ENCODE measurements at regions not wholly inside any gene's neighbourhood (a gene's known extent, or its start where the extent isn't known, plus 50 kb on each side); places are given as distances from the start of the nearest gene placed in this dataset.

DNA sequence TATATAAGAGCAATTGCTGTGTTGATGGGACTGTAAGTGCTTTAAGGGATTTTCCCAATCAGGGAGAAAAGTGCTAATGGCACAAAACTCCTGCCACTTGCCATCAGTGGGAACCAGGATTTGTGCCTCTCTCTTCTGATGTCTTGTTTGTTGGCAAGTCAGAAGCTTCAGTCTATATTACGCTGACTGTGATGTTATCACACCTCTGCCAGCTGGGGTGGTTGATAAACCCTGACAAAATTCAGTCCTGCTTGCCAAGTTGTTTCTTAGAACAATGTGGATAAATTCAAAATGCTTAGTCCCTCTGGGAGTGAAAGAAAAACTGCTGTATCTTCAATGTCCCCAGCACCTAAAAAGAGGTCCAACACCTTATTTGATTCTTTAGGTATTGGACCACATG lies 161.4 kb upstream of the FBXL7 start:
- no peak for TF ChIP-seq EGR1 (IDR thresholded peaks at IDR 0.05)
- TF ChIP-seq REST (IDR thresholded peaks at IDR 0.05; ENCODE audit: low read depth), result no peak
- TF ChIP-seq TEAD4 (IDR thresholded peaks at IDR 0.05), result no peak
- TF ChIP-seq TCF12 (IDR thresholded peaks at IDR 0.05; ENCODE audit: low read depth), result no peak
- no peak for TF ChIP-seq EP300 (IDR thresholded peaks at IDR 0.05; ENCODE audit: borderline replicate concordance)
- no peak for TF ChIP-seq FOXM1 (IDR thresholded peaks at IDR 0.05; ENCODE audit: borderline replicate concordance, low read depth)
- no peak for TF ChIP-seq CEBPB (IDR thresholded peaks at IDR 0.05)
- no peak for TF ChIP-seq RAD21 (IDR thresholded peaks at IDR 0.05; ENCODE audit: low read depth)
- no peak for TF ChIP-seq CREB1 (IDR thresholded peaks at IDR 0.05; ENCODE audit: low read depth)
- TF ChIP-seq YY1 (IDR thresholded peaks at IDR 0.05; ENCODE audit: low read depth), result no peak
- no peak for TF ChIP-seq ZBTB7A (IDR thresholded peaks at IDR 0.05; ENCODE audit: low read depth)
- no peak for TF ChIP-seq TAF1 (IDR thresholded peaks at IDR 0.05; ENCODE audit: low read depth)
- TF ChIP-seq, protein P1, sequence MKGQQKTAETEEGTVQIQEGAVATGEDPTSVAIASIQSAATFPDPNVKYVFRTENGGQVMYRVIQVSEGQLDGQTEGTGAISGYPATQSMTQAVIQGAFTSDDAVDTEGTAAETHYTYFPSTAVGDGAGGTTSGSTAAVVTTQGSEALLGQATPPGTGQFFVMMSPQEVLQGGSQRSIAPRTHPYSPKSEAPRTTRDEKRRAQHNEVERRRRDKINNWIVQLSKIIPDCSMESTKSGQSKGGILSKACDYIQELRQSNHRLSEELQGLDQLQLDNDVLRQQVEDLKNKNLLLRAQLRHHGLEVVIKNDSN (IDR thresholded peaks at IDR 0.05), result no peak
- no peak for TF ChIP-seq MAX (IDR thresholded peaks at IDR 0.05)
- TF ChIP-seq NFIC (IDR thresholded peaks at IDR 0.05), result no peak

- TF ChIP-seq TCF12 (IDR thresholded peaks at IDR 0.05; ENCODE audit: low read depth) (no peak), CEBPB (IDR thresholded peaks at IDR 0.05) (no peak), MAX (IDR thresholded peaks at IDR 0.05) (no peak), YY1 (IDR thresholded peaks at IDR 0.05; ENCODE audit: low read depth) (no peak), TEAD4 (IDR thresholded peaks at IDR 0.05) (no peak), ZBTB7A (IDR thresholded peaks at IDR 0.05; ENCODE audit: low read depth) (no peak), FOXM1 (IDR thresholded peaks at IDR 0.05; ENCODE audit: borderline replicate concordance, low read depth) (no peak), EP300 (IDR thresholded peaks at IDR 0.05; ENCODE audit: borderline replicate concordance) (no peak), NFIC (IDR thresholded peaks at IDR 0.05) (no peak), EGR1 (IDR thresholded peaks at IDR 0.05) (no peak), RAD21 (IDR thresholded peaks at IDR 0.05; ENCODE audit: low read depth) (no peak), REST (IDR thresholded peaks at IDR 0.05; ENCODE audit: low read depth) (no peak), TAF1 (IDR thresholded peaks at IDR 0.05; ENCODE audit: low read depth) (no peak)
- TF ChIP-seq, protein P1 (IDR thresholded peaks at IDR 0.05), result no peak
Measured at GRCh38 chr5:15334551-15335266, 165.3 kb upstream of the FBXL7 start.

DNA sequence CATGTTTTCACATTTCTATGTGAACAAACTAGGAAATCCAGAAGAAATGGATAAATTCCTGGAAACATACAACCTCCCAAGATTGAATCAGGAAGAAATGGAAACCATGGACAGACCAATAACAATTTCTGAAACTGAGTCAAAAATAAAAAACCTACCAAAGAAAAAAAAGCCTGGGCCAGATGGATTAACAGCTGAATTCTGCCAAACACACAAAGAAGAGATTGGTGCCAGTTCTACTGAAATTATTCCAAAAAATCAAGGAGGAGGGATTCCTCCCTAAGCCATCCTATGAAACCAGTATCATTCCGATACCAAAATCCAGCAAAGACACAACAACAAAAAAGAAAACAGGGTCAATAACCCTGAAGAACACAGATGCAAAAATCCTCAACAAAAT lies 166.9 kb upstream of the FBXL7 start:
- TF ChIP-seq TEAD4 (IDR thresholded peaks at IDR 0.05) (no peak), MAX (IDR thresholded peaks at IDR 0.05) (no peak), TCF12 (IDR thresholded peaks at IDR 0.05; ENCODE audit: low read depth) (no peak), TAF1 (IDR thresholded peaks at IDR 0.05; ENCODE audit: low read depth) (no peak), RAD21 (IDR thresholded peaks at IDR 0.05; ENCODE audit: low read depth) (no peak), FOXM1 (IDR thresholded peaks at IDR 0.05; ENCODE audit: borderline replicate concordance, low read depth) (no peak), CREB1 (IDR thresholded peaks at IDR 0.05; ENCODE audit: low read depth) (no peak)

- no peak for TF ChIP-seq RAD21 (IDR thresholded peaks at IDR 0.05; ENCODE audit: low read depth)
- TF ChIP-seq, protein P1 (IDR thresholded peaks at IDR 0.05), result no peak
- TF ChIP-seq EP300 (IDR thresholded peaks at IDR 0.05; ENCODE audit: borderline replicate concordance), result no peak
- no peak for TF ChIP-seq TCF12 (IDR thresholded peaks at IDR 0.05; ENCODE audit: low read depth)
- TF ChIP-seq REST (IDR thresholded peaks at IDR 0.05; ENCODE audit: low read depth), result no peak
- TF ChIP-seq TAF1 (IDR thresholded peaks at IDR 0.05; ENCODE audit: low read depth), result no peak
- no peak for TF ChIP-seq FOXM1 (IDR thresholded peaks at IDR 0.05; ENCODE audit: borderline replicate concordance, low read depth)
- TF ChIP-seq CREB1 (IDR thresholded peaks at IDR 0.05; ENCODE audit: low read depth), result no peak
- TF ChIP-seq MAX (IDR thresholded peaks at IDR 0.05), result no peak
- no peak for TF ChIP-seq NFIC (IDR thresholded peaks at IDR 0.05)
- TF ChIP-seq YY1 (IDR thresholded peaks at IDR 0.05; ENCODE audit: low read depth), result no peak
- TF ChIP-seq ZBTB7A (IDR thresholded peaks at IDR 0.05; ENCODE audit: low read depth), result no peak
- TF ChIP-seq CEBPB (IDR thresholded peaks at IDR 0.05), result no peak
- no peak for TF ChIP-seq EGR1 (IDR thresholded peaks at IDR 0.05)
- TF ChIP-seq TEAD4 (IDR thresholded peaks at IDR 0.05), result no peak
Measured at GRCh38 chr5:15326932-15327331, 173.0 kb upstream of the FBXL7 start.

All from Ishikawa (cell line).